ENCODE measurements at regions not wholly inside any gene's neighbourhood (a gene's known extent, or its start where the extent isn't known, plus 50 kb on each side); places are given as distances from the start of the nearest gene placed in this dataset.

- Mint-ChIP-seq H3K36me3 (ENCODE audit: low read depth) (no peaks in the 10 kb centered on the region), H3K27me3 (ENCODE audit: low read depth) (peaks cover 30% of the 10 kb centered on the region), H3K4me3 (no peak overlapping the region), H3K27ac (no peak overlapping the region), H3K9me3 (no peaks in the 10 kb centered on the region), H3K4me1 (peaks cover 10% of the 10 kb centered on the region)
- TF ChIP-seq CTCF (IDR thresholded peaks at IDR 0.05; ENCODE audit: unreplicated experiment in 3 of 3): no peak
Measured at GRCh38 chr7:51472873-51473272, 156.3 kb upstream of the COBL start.

GRCh38 chr7:51471981-51472296 is 155.3 kb upstream of the COBL start:
- Mint-ChIP-seq H3K36me3 (ENCODE audit: low read depth) (no peaks in the 10 kb centered on the region), H3K4me1 (peaks cover 10% of the 10 kb centered on the region), H3K9me3 (no peaks in the 10 kb centered on the region), H3K27me3 (ENCODE audit: low read depth) (peaks cover 30% of the 10 kb centered on the region), H3K27ac (no peak overlapping the region), H3K4me3 (peak overlapping the region; percentile 72 to 78 (median 76))
- TF ChIP-seq CTCF (IDR thresholded peaks at IDR 0.05; ENCODE audit: unreplicated experiment in 3 of 3): no peak

- Mint-ChIP-seq H3K36me3 (ENCODE audit: low read depth) (no peaks in the 10 kb centered on the region), H3K27ac (no peak overlapping the region), H3K4me1 (peaks cover 10% of the 10 kb centered on the region), H3K9me3 (no peaks in the 10 kb centered on the region), H3K4me3 (peak overlapping the region; percentile 72 to 78 (median 76)), H3K27me3 (ENCODE audit: low read depth) (peaks cover 30% of the 10 kb centered on the region)
- no peak for TF ChIP-seq CTCF (IDR thresholded peaks at IDR 0.05; ENCODE audit: unreplicated experiment in 3 of 3)
Measured at GRCh38 chr7:51471210-51471980, 154.8 kb upstream of the COBL start.

GRCh38 chr7:51467384-51468017 is 150.9 kb upstream of the COBL start:
- Mint-ChIP-seq H3K36me3 (ENCODE audit: low read depth) (no peaks in the 10 kb centered on the region), H3K4me3 (no peak overlapping the region), H3K27me3 (ENCODE audit: low read depth) (peaks cover 23% of the 10 kb centered on the region), H3K9me3 (no peaks in the 10 kb centered on the region), H3K4me1 (peaks cover 10% of the 10 kb centered on the region), H3K27ac (no peak overlapping the region)
- no peak for TF ChIP-seq CTCF (IDR thresholded peaks at IDR 0.05; ENCODE audit: unreplicated experiment in 3 of 3)

- H3K9me3 Mint-ChIP-seq: no peaks in the 10 kb centered on the region
- no peaks in the 10 kb centered on the region for H3K36me3 Mint-ChIP-seq (ENCODE audit: low read depth)
- no peak overlapping the region for H3K4me3 Mint-ChIP-seq
- H3K27ac Mint-ChIP-seq: no peak overlapping the region
- peaks cover 3% of the 10 kb centered on the region for H3K27me3 Mint-ChIP-seq (ENCODE audit: low read depth)
- H3K4me1 Mint-ChIP-seq: peaks cover 10% of the 10 kb centered on the region
- no peak for TF ChIP-seq CTCF (IDR thresholded peaks at IDR 0.05; ENCODE audit: unreplicated experiment in 3 of 3)
Measured at GRCh38 chr7:51459809-51460208, 143.2 kb upstream of the COBL start.

GRCh38 chr7:51458693-51459092 is 142.1 kb upstream of the COBL start:
- Mint-ChIP-seq H3K4me3 (no peak overlapping the region), H3K36me3 (ENCODE audit: low read depth) (no peaks in the 10 kb centered on the region), H3K9me3 (no peaks in the 10 kb centered on the region), H3K27me3 (ENCODE audit: low read depth) (peaks cover 3% of the 10 kb centered on the region), H3K27ac (no peak overlapping the region), H3K4me1 (peaks cover 10% of the 10 kb centered on the region)
- TF ChIP-seq CTCF (IDR thresholded peaks at IDR 0.05; ENCODE audit: unreplicated experiment in 3 of 3): no peak
